ENCODE measurements at regions not wholly inside any gene's neighbourhood (a gene's known extent, or its start where the extent isn't known, plus 50 kb on each side); places are given as distances from the start of the nearest gene placed in this dataset.

DNA sequence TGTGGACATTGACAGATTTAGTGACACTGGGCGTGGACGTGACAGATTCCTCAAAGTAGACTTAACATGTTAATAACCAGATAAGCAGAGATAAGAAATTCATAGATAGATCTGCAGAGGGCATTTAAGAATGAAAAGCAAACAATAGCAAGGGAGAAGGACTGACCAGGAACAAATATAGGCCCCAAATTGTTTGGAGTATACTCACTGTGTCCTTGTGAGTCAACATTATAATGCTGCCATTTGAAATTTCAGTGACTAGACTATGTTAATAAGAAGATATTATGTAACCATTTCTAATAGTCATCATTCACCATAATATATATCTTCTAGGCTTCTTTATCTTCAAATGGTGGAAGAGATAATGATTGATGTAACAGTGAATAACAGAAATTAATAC is 78.1 kb upstream of the SLC38A11 start:
- DNase-seq (ENCODE audit: low read depth, low spot score) = no peak

DNA sequence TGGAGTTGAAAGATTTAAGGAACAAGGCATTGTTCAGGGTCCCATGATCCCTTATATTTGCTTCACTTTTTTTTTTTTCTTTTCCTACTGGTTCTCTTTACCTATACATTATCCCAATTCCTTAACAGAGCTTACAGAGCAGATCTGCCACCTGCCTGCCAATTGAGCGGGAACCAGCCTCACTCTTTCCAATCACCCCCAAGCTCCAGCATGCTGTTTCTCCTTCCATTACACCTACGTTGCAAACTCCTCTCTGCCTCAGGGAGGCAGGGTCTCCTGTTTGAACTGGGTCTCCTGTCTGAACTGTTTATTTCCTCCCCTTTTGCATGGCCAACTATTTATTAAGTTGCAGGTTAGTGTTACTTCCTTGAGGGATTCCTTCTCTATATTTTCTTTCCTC is 77.2 kb upstream of the SLC38A11 start:
- DNase-seq (ENCODE audit: low read depth, low spot score) = no peak

DNA sequence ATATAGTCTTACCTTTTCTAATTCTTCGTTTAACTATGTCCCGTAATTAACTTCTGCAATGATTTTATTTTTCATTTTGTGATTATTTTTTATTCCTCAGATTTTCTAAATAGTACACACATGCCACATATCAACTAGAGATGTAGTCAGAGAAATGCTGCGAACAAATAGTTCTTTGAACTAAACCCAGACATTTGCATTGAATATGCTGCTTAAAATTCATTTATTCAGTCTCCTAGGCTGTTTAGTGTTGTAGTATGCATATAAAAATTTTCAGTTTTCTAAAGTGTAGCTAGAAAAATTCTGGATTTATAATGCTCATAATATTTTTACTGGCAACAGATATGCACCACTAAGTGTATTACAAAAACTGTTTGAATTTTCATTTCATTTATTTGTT is 68.9 kb upstream of the SLC38A11 start:
- DNase-seq (ENCODE audit: low read depth, low spot score) = no peak

DNA sequence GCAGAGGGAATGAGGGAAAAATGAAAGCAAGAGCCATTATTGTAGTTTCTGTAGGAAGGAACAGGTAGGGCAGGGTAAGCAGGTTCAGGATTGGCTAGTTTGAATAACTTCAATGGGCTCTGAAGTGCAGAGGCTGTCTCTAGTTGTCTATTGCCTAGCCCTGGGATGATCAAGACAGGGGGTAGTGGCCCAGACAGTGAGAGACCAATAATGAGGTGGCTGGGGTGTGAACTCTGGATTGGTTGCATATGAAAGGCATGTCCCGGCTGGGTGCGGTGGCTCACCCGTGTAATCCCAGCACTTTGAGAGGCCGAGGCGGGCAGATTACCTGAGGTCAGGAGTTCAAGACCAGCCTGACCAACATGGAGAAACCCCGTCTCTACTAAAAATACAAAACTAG is 67.5 kb upstream of the SLC38A11 start:
- no peak for DNase-seq (ENCODE audit: low read depth, low spot score)

DNA sequence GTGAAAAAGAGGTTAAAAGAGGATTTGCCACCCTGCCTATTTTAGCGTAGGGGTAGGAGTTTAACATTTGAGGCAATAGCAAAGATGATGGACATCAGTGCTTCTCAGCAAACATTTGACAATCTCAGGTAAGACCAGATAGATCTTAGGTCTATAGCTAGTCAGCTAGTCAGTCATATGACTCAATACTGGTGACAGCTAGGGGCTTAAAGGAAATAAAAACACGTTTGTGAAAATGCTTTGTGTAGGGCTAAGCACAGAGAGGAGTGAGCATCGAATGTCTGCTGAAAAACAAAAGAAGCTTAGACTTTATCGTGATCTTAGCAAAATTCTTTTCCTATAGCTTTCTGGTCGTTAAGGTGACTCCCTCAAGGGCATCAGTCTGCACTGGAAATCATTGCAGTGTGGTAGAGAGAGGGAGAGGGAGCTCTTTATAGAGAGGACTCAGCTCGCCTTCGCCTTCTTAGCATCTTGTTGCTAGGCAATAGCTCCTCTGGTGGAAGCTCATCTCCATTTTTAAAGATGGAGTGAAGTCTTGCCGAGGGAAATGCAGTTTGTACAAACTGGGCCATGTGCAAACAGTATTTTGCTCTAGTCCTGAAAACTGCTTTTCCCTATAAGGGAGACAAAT is 62.8 kb upstream of the SLC38A11 start:
- peak; percentile 48 for DNase-seq (ENCODE audit: low read depth, low spot score)

DNA sequence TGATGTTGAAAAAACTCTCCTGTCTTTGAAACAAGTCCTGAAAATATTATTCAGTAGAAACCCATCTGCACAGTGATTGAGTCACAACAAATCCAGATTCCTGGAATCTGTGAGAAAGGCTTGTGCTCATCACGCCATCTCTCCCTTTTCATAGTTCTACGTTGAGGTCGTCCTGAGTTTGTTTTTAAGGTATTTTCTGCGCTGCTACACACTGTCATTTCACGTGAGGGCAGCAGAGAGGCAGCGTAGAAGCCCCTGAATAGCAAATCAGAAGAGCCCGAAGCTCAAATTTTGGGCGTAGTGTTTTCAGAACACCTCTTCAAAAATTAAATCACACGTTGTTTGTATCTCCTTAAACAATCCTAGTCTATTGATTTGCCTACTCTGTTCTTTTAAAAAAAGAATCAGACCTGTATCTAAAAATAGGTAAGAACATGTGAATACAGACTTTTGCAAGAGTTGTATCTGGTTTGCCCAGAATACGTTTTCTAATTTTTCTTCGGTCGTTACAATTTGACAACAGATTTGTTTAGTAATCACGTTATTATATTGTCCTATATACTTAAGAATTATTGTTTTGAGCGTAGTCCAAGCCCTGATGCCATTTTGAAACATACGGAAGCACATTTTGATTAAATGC is 61.6 kb upstream of the SLC38A11 start:
- DNase-seq (ENCODE audit: low read depth, low spot score) = no peak

DNA sequence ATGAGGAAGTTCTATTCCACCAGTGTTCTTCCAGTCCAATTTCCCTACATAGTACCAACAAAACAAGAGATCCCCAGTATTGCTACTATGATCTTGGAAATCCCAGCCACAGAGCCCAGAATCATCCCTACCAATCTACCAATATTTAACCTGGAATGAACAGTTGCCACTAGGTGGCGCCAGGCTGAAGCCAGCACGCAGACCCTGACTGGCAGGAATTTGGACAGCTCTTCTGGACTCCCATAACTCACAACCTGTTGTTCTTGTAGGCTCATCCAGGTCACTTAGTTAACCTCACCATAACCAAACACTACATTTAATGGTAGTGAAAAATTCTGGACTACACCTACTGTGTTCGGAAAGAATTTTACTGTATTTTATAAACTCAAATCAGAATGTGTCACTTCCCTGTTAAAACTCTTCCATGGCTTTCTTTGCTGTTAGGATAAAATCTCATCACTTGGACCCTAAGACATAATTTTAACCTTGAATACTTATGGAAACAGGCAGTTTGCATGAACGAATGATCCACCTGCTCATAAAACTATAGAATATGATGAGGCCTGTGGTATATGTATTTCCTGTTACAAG is 59.8 kb upstream of the SLC38A11 start:
- no peak for DNase-seq (ENCODE audit: low read depth, low spot score)

DNA sequence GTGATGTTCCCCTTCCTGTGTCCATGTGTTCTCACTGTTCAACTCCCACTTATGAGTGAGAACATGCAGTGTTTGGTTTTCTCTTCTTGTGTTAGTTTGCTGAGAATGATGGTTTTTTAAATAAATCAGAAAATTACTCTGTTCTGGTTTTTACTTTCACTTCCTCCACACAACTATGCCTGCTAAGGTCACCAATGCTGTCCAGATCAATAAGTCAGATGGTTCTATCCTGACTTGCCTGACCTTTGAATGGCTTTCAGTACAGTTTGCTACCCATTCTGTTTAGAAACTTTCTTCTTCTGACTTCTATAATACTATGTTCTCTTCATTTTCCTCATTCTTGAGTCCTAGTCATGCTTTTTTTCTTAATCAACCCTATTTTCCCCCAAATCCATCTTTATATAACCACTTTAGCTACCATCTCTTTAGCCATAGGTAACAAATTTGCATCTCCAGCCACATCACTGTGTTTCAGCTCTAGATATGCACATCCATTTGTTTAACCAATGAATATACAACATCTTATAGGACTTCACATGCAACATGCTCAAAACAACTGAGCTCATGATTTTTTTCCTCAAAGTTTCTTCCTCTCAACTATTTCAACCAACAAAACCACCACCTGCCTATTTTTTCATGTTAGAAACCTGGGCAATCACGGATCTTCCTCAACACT is 58.8 kb upstream of the SLC38A11 start:
- DNase-seq (ENCODE audit: low read depth, low spot score) = no peak

DNA sequence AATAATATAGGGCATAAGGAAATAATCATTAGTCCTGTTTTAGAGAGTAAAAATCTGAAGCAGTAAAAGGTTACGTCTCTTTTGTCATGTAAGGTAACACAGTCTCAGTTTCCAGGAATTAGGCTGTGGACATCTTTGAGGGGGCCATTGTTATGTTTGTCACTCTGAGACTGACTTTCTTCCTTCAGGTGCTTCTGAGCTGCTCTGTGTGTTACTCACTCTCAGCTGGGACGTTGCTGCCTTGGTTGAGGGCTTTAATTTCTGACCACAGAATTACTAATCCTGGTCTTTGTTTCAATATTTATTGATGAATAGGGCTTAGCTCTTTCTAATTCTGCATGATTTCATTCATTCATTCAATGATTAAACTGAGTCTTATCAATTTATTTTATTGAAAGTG is 55.9 kb upstream of the SLC38A11 start:
- DNase-seq (ENCODE audit: low read depth, low spot score) = no peak

DNA sequence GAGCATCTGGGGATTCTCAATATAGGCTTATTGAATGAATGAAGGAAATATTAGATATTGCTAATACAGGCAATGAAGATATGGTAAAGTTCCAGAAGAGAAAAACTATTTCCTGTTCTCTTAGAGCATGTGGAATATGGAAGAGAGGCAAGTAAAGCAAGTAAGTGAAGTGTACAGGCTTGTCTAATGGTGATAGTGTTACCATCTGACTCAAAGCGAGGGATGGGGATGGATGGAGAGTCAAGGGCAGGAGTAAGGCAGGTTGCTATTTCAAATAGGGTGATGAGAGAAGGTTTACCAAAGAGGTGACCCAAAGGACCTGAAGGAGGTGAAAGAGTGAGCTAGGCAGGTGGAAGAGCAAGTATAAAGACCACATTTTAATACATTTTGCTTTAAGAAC is 55.2 kb upstream of the SLC38A11 start:
- no peak for DNase-seq (ENCODE audit: low read depth, low spot score)

DNA sequence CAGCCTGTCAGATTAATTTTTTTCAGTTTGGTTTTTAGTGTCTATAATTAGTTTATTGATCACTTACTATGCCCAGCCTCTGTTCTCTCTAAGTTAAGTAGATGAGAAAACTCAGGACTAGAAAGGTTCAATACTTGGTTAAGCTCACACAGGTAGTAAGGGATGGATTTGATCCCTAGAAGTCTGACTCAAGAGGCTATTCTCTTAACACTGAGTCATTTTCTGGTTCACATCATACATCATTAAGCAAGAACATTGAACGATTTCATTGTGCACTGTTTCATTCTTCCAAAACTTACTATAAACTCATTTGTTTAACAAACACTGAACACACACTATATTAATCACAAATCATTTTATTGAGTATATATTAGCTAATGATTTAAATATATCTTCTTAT is 54.1 kb upstream of the SLC38A11 start:
- DNase-seq (ENCODE audit: low read depth, low spot score) = no peak

DNA sequence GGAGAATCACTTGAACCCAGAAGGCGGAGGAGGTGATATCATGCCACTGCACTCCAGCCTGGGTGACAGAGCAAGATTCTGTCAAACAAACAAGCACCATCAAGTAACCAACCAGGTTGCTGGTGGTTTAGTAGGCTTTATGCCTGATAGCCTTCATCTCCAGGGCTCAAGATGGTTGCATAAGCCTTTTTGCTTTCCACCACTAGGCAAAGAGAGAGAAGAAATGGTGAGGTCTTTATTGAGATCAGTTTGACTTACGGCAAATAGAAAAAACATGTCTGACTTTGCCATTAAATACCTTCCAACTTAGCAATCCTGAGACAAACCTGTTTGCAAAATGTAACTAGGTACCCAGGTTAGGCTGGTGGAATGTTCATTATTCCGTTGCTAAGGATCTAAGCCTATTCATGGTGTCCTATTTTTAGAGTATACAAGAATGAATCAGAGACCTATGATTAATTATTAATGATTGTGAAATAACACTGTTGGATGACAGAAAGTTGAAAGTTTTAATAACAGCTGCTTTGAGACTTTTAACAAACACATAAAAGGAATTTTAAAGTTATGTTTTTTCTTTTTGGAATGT is 53.5 kb upstream of the SLC38A11 start:
- DNase-seq (ENCODE audit: low read depth, low spot score) = no peak

DNA sequence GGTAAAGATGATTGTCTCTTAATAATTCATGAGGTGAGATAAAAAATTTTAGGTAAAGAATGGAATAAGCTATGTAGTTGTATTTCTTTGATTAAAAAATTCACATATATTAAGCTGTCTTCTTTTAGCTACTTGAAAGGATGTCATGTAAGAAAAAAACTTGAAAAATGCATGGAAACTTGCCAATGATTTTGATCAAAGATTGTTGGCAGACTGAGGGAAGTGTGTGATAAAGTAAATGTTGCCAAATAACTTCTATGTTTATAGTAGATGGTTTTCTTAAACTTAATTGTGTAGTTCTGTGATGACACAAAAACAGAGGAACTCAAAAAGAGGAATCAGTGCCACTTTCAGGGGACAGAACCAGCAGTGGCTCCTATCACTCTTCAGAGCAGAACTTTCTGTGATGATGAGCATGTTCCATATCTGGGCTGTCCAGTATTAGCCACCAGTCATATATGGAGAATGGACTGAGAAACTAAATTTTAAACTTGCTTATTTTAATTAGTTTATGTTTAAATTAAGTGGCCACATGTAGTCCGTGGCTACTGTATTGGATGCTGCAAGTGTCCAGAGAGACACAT is 51.9 kb upstream of the SLC38A11 start:
- no peak for DNase-seq (ENCODE audit: low read depth, low spot score)
